AG08395 (cell line): ENCODE measurements at regions not wholly inside any gene's neighbourhood (a gene's known extent, or its start where the extent isn't known, plus 50 kb on each side); places are given as distances from the start of the nearest gene placed in this dataset.
"Not testable (repeated sequence)": the region's sequence is repeated elsewhere in the genome, so short reads cannot be mapped to it uniquely, and the experiment has no call there.

Source experiments
- DNase-seq: peaks from one replicate; pipeline ENCODE4 v3.0.0; 2012; ENCODE audit warnings: mixed read lengths, low spot score

DNA sequence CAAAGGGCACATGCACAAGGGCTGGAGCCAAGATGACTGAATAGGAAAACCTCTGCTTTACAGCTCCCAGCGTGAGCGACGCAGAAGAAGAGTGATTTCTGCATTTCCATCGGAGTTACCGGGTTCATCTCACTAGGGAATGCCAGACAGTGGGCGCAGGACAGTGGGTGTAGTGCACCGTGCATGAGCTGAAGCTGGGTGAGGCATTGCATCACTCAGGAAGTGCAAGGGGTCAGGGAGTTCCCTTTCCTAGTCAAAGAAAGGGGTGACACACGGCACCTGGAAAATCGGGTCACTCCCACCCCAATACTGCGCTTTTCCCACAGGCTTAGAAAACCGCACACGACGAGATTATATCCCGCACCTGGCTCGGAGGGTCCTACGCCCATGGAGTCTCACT is 64.5 kb upstream of the HTR1E start:
- DNase-seq: not testable (repeated sequence)

DNA sequence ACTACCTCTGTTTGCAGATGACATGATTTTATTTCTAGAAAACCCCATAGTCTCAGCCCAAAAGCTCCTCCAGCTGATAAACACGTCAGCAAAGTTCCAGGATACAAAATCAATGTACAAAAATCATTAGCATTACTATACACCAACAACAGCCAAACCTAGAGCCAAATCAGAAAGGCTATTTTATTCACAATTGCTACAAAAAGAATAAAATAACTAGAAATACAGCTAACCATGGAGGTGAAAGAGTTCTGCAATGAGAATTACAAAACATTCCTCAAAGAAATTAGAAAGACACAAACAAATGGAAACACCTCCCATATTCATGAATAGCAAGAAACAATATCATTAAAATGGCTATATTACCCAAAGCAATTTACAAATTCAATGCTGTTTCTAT is 65.6 kb upstream of the HTR1E start:
- no peak for DNase-seq

DNA sequence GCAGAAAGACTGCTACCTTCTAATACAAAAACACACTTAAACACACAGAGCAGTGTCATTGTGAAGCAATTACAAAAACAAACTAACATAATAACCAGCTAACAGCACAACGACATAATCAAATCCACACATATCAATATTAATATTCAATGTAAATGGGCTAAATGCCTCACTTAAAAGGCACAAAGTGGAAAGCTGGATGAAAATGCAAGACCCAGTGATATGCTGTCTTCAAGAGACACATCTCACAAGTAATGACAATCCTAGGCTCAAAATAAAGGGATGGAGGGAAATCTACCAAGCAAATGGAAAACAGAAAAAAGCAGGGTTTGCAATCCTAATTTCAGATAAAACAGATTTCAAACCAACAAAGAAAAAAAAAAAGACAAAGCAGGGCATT is 67.8 kb upstream of the HTR1E start:
- no peak for DNase-seq

DNA sequence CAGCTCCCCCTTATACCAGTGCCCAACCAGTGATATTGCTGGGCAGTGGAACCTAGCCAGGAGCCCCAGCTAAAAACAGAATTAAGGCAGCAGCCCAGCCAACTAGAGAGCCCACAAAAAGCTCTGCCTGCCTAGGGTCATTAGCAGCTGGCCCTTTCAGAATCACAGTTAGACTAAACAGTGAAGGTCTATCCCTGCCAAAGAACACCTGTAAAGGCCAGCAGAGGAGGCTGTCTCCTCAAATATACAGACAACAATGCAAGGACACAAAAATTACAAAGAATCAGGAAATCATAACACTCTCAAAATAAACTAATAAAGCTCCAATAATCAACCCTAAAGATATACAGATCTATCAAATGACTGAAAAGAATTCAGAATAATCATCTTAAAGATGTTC is 77.8 kb upstream of the HTR1E start:
- DNase-seq: no peak

DNA sequence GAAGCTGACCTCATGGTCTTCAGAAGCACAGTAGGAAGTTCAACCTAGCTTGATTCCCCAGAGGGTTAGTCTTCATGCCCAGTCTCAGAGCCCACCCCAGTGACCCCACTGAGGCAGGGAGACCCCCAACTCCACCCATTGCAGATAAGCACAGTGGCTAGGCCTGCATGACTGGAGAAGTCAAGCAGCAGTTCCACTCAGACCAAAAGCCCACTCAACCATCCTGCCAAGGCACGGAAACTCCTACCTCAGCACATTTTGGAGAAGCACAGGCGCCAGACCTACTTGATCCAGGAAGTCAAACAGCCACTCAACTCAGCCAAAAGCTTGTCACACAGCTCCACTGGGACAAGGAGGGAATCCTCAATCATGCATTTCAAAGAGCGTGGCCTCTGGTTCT is 78.4 kb upstream of the HTR1E start:
- no peak for DNase-seq

DNA sequence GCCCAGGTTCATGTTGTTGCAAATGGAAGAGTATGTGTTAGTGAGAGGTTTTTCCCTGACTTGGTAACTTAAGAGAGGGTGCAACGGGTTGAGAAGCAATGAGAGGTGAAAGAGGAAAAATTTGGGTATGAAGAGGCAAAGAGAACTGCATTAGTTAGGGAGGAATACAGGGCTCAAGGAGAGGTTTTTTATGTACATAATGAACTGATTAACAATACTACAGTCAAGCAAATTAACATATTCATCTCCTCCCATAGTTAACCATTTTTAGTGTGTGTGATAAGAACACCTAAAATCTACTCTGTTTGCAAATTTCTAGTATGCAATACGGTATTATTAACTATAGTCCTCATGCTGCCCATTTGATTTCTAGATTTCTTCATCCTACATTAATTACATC is 79.5 kb upstream of the HTR1E start:
- DNase-seq: no peak

DNA sequence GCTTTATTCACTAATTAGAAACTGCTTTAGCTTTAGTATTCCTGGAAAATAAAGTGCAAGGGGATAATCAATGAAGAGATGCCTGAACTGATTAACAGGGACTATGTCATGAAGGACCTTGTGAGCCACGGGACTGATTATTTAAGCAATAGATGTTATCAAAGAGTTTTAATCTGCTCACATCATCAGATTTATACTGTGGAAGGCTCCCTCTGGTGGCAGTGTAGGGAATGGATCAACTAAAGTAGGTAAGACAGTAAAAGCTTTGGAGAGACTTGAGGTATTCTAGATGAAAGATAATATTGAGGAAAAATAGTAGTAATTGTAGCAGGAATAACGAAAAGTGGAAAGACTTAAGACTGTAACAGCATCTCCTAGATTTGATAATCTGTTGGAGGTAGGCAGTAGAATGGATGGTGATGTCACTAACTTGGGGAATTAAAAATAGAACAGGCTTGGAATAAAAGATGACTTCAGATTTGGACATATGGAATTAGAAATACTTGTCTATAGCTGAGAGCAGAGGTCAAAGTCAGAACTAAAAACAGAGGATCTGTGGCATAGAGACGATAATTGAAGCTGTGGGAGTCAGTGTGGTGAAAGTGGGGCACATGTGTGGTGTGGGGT is 80.3 kb upstream of the HTR1E start:
- DNase-seq: peak; percentile 2

DNA sequence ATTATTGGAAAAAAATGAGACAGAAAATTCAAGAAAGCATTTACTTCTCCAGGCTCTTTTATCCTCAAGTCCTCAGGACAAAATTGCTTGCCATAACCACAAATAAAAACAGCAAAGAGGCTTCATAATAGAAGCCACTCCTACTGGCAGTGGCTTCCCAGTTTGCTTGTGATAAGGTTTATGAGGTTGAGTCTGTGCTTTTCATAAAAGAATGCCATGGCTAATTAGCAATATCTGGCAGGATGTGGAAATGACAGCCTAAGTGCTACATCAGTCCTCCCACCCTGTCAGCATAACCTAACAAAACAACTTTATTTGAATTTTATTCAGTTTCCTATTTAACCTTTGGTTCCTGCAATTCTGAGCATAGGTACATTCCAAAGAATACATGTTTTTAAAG is 80.9 kb upstream of the HTR1E start:
- no peak for DNase-seq

DNA sequence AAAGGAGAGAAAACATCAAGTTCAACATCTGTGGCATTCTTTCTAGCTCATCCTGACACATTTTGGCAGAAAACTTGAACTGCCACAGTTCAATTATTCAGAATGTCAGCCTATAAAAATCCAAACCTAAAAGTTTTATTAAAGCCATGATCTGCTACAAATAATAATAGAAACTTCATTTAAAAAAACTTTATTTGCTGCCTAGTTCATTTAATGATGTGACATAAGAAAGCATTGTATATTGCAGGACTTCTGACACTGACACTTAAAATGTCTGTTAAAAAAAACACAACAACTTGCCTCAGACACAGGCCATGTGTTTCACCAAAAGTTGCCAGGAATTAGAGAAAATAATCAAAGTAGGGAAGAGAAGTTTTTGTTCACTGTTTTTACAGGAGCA is 88.3 kb upstream of the HTR1E start:
- DNase-seq: no peak

DNA sequence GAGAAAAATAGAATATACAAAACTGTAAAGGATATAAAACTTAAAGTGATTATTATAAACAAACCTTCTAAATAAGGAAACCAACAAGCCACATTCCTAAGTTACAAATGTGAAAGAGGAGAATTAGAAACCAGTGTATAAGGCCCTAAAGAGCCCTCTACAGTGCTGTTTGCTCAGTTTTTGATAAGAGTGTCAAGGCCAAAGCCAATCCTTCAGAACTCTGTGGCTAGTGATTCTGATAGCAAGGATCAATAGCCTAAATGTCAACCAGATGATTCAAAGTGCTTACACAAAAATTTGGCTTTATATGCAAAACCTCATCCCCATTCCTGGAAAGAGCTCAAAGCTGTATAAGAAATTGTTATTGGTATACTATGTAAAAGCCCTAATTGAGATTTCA is 104.6 kb upstream of the HTR1E start:
- DNase-seq: no peak

DNA sequence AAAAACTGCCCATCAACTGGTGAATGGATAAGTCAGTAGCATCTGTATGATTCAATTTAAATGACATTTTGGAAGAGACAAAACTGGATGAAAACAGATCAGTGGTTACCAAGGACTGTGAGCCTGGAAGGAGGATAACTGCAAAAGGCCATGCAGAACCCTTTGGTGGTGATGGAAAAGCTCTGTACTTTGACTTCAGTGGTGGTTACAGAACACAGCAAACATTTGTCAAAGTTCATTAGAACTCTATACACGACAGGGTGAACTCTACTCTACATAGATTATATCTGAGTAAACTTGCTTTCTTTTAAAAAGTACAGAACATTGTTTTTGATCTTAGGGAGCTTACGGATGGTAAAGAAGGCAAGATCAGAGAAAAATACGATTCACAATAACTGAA is 111.9 kb upstream of the HTR1E start:
- no peak for DNase-seq

DNA sequence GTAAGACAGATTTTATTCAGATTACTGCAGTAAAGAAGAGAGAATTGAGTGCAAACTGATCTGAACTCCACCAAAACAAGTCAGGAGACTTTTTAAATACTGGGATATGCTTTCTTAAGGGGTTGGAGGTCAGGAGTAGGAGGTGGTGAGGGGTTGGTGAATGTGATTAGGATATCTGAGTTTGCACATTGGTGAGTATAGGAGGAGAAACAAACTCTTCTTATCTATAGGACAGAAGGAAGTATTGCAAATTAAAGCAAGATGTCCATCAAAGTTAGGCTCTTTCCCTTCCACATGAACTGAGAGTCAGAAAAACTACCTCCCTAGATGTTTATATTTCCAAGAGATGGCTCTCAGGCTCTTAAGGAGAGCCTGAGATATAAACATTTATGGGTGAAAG is 114.6 kb upstream of the HTR1E start:
- no peak for DNase-seq

DNA sequence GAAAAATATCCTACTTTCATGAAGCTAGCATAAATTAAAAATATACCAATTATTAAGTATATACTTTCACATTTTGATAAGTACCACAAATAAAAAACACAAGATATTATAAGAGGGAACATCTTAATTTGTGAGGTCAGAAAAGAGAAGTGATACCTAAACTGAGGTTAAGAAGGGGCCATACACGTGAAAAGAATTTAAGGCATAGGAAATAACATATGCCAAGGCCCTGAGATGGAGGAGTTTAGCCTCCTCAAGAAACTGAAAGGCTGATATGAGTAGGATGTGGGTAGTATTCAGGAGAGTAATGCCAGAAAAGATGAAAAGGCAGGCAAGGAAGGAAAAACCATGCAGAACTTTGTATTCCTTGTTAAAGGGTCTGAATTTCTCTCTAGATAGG is 116.6 kb upstream of the HTR1E start:
- DNase-seq: no peak

DNA sequence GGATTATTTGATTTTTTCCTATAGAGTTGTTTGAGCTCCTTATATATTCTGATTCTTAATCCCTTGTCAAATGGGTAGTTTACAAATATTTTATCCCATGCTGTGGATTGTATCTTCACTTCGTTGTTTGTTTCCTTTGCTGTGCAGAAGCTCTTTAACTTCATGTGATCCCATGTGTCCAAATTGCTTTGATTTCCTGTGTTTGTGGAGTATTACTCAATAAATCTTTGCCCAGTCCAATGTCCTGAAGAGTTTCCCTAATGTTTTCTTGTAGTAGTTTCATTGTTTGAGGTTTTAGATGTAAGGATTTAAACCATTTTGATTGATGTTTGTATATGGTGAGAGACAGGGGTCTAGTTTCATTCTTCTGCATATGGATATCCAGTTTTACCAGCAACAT is 143.7 kb upstream of the HTR1E start:
- no peak for DNase-seq

DNA sequence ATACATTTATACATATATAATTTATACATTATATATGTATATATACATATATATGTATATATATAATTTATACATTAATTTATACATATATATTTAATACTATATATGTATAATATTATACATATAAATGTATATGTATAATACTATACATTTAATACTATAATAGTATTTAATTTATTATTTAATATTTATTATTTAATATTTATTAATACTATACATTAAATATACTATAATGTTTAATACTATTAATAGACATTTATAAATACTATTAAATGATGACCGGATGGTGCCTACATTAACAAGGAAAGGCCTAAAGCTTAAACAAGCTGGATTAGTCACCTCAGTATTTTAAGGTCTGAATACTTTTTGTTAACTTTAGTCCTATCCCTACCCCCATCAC is 145.9 kb upstream of the HTR1E start:
- DNase-seq: no peak

DNA sequence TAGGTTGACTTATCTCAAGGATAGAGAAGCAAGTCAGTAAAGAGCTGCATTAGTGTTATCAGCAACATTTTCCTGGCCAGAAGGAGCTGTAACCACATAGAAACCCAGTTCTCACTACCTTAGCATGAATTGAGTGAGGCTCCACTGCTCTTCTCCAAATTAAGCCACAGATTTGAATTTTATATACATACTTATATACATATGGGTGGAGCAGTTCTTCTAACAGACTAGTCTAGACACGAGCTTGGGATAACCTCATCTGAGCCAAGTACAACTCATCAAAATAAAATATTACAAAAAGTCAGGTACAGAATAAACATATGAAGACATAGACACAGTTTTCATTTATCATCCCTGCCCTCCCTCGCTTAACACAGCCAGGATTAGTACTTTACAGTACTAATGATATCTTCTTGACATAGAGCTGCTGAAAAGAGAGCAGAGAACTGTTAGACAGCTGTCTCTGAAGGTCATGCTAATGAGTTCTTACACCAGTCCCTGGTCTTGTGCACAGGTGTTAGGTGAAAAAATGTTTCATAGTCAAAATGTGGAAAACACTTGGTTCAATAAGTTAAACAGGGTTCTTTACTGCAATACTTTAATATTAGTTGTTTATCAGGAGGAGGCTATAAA is 147.4 kb upstream of the HTR1E start:
- DNase-seq: no peak

DNA sequence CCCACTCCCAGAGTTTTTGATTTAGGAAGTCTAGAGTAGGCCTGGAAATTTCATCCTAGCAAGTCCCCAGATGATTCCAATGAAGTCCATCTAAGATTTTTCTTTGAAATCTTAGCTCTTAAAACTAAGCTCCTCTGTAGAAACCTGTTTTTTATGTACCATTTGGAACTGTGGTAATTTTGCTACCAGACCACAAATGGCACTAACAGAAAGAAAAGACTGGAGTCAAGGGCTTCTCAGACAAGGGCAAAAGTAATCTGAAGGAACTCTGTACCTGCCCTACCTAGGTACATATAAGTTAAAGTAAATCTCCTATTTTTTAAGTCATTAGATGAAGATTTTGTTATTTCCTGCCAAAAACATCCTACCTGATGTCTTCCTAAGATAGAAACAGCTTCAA is 155.0 kb upstream of the HTR1E start:
- DNase-seq: no peak

DNA sequence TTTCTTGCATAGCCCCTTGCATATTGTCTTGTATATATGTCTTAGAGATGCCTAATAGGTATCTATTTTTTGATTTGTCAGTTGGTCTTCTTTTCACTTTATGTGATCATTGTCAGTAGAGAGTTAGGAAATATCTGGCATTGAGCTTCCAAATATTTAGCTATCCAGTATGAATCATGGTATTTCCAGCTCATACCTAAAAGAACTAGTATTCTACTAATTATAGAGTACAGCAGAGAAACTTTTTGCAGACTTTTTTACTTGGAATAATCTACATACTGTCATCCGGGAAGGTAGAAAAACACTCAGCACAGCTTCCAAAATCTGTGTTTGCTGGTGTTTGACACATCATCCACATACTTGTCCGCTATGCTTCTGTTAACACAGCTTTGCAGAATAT is 156.4 kb upstream of the HTR1E start:
- no peak for DNase-seq

DNA sequence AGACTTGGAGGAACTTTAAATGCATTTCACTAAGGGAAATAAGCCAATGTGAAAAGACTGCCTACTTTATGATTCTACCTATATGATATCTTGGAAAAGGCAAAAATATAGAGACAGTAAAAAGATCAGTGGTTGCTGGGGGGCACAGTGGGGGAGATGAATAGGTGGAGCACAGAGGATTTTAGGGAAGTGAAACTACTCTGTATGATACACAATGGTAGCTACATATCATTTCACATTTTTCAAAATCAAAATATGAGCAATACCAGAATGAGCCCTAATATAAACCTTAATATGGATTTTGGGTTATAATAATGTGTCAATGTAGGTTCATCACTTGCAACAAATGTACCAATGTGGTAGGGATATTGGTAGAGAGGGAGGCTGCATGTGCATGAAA is 161.4 kb upstream of the HTR1E start:
- DNase-seq: no peak

DNA sequence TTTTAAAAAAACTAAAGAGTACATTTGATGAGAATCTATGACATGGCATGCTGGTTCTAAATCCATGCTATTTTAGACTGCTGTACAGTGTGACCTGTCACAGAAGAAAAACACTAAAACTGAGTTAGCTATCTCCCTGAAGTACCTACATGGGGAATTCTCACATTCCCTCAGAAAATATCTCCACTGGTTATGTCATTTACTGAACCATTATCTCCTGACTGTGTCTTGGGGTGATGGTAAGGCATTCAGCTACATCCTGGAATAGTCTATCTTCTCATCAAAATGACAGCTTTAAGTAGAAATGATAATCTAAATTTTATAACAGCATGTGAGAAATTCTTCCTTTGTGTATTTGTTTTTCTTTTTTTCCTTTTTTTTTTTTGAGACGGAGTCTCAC is 172.1 kb upstream of the HTR1E start:
- no peak for DNase-seq

DNA sequence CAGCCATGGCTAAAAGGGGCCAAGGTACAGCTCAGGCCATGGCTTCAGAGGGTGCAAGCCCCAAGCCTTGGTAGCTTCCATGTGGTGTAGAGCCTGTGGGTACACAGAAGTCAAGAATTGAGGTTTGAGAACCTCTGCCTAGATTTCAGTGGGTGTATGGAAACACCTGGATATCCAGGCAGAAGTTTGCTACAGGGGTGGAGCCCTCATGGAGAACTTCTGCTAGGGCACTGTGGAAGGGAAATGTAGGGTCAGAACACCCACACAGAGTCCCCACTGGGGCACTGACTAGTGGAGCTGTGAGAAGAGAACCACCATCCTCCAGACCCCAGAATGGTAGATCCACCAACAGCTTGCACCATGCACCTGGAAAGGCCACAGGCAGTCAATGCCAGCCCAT is 177.4 kb upstream of the HTR1E start:
- DNase-seq: not testable (repeated sequence)

DNA sequence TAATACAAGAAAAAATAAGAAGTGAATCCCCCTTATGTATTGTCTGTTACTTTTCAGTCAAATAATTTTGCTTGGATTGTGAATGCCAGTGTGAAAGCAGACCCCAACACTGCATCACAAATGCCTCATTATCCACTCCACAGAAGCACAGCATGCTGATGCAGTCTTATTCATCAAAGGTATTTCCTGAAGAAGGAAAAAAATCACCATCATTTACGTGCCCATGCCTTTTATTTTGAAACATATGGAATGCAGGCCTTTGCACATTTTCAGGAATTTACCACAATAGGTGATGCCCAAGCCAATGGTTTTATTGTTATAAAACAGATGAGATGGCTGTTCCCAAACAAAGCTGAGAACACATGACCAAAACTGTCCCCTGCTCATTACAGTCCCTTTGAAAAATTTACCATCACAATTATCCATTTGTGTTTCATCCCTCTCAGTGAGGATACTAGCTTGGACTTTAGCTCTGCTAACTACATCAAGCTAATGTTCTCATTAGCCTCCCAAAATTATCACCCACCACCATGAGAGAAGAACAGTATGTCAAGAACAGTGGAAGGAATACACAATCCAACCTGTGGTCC is 180.6 kb upstream of the HTR1E start:
- no peak for DNase-seq

DNA sequence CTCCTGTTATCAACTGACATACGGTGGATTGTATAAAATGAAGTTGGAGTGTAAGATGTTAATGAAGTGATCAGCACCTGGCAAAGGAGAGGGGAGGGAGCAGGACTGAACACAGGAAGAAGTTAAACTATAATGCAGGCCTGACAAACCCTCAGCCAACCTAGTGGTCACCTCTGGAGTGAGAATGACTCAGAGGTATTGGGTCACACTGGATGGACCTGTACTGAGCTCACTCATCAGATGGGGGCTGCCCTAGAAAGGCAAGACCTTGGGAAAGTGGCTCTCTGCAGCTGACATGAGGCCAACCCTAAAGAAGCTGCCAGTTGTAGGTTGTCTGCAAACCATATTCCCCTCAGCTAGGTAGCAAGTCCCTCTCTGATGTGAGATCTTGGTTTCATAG is 193.3 kb upstream of the HTR1E start:
- no peak for DNase-seq

DNA sequence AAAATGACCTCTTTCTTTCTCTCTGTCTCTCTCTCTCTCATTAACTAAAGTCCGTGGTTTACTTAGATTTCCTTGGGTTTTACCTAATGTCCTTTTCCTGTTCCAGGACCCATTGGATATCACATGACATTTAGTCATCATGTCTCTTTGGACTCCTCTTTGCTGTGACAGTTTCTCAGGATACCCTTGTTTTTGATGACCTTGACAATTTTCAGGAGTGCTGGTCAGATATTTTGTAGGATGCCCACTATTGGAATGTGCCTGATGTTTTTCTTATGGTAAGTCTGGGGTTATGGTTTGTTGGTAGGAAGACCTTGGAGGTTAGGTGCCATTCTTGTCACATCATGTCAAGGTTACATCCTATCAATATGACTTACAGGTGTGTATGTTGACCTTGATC is 199.2 kb upstream of the HTR1E start:
- no peak for DNase-seq
